GM19467 (cell line): ENCODE measurements at regions not wholly inside any gene's neighbourhood (a gene's known extent, or its start where the extent isn't known, plus 50 kb on each side); places are given as distances from the start of the nearest gene placed in this dataset.

Source experiments
- ATAC-seq: cut with Tn5 transposase; IDR thresholded peaks from one replicate; pipeline ENCODE4 v1.9.1; 2021; ENCODE audit warnings: mild to moderate bottlenecking, moderate library complexity; ENCODE audit not compliant: unreplicated experiment

- ATAC-seq, result no peak
These were observed 53.4 kb downstream of the FOXB1 start for GRCh38 chr15:60057554-60057953.

- ATAC-seq, result no peak
These were observed 55.1 kb downstream of the FOXB1 start for GRCh38 chr15:60059186-60059585.

DNA sequence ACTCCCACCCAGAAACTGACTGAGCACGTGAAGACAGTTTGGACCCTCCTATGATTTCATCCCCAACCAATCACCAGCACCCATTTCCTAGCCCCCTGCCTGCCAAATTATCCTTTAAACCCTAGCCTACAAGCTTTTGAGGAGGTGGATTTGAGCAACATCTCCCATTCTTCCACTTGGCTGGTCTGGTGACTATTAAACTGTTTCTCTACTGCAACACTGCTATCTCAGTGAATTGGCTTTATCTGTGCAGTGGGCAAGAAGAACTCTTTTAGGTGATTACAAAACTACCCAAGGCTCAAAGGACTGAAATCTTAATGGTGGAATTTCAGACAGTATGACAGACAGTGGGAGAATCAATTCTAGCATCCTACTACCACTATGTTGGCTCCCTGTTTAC, 57.6 kb downstream of the FOXB1 start:
- ATAC-seq, result no peak

- no peak for ATAC-seq
These were observed 58.7 kb downstream of the FOXB1 start for GRCh38 chr15:60062826-60063225.

DNA sequence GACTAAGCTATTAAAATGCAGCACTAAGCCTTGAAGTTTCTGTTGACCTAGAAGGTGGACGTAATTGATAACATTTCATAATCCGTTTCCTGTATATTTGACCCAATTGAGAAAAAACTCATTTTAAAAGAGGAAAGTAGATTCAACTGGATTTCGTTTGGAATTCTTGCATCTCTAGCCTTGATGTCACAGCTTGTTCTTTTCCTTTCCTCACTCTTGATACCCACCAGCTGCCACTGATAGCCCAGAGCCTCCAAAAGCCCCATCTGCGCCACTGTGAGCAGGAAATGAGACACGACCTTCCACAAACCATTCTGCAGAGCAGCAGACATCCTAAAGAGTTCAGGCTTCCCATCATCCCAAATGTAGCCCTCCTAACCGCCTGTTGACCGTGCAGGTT, 61.8 kb downstream of the FOXB1 start:
- no peak for ATAC-seq

DNA sequence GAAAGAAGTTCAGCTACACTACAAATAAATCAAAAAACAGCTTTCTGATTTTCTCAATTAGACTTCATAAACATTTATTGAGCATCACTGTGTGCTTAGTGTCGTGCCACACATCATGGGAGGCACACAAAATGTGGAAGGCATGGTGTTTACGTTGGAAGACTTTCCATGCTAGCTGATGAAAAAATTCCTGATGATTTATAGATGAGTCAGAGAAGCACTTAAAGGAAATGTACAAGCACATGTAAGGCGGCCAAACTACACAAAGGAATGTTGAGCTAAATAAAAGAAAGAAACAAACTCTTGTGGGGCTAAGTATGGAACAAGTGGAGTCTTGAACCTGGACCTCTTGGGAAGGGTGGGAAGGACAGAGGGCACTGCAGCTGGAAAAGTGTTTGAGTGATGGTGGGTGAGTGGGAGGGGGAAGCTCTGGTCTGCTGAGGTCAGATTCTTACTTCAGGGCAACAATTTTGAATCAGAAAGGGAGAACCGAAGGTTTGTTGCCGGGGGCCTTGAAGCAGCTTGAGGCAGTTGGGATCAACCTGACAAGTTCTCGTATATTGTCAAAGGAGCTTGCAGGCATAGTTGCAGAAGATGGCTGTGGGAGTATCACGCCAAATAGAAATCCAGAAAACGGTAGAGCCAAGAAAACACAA, 66.9 kb downstream of the FOXB1 start:
- no peak for ATAC-seq

DNA sequence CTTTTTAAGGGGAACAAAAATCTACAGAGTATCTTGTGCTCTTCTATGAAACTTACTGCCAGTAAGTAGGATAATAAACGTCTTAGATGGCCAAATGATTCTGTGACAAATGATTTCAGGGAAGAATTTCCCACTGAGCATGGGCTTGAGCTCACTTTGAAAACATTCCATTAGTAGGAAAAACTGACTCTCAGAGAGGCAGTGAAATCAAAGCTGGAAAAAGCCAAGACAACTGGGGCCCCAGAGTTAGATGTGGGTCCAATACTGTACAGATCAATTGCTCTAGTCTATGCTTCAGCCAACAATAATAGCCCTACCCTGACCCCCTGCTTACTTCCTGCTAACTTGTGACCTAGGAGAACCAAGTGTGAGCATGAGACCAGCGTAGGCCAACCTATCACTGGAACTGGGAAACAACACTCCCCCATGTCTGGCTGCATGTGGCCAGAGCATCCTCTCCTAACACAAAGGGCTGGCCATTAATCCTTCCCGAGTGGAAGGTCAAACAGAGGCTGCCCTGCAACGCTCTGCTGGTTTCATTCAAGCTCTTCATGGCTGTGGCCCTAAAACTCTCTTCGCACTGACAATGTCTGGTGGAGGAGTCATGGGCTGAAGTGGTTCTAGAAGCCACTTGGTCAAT, 68.8 kb downstream of the FOXB1 start:
- no peak for ATAC-seq

GRCh38 chr15:60073466-60073840, 69.3 kb downstream of the FOXB1 start:
- no peak for ATAC-seq

- ATAC-seq, result no peak
These were observed 70.2 kb downstream of the FOXB1 start for GRCh38 chr15:60074181-60074885.

- ATAC-seq, result no peak
These were observed 71.9 kb downstream of the FOXB1 start for GRCh38 chr15:60076045-60076444.

DNA sequence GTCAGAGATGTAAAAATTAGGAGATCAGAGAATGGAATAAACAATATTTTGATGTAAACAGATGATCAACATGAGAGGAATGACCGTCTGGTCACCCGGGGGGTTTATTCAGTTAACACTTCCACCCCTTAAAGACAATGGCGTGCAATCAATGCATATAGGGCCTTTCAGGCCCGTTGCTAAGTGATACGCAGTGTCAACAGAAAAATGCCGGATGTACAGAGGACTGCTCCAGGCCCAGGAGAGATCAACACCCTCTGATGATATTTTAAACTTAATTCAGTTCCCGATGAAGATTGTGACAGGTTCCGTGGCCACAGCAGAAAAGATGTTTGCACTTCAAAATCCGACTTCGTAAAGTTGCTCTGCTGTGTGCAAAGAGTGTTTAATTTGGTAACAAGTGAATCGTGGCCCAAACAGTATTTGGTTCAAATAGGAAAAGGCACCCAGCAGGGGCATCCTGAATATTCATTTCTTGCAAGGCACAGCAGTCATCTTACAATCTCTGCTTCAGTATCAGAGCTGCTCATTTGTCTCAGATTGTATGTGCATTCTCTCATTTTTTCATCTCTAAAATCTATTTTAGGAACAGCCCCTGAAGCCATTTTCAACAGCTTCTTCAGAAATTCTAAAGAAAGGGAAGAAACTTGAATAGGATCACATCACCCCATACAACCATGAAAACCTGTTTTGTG, 72.6 kb downstream of the FOXB1 start:
- ATAC-seq, result no peak

- ATAC-seq, result no peak
These were observed 73.7 kb downstream of the FOXB1 start for GRCh38 chr15:60077581-60078359.

DNA sequence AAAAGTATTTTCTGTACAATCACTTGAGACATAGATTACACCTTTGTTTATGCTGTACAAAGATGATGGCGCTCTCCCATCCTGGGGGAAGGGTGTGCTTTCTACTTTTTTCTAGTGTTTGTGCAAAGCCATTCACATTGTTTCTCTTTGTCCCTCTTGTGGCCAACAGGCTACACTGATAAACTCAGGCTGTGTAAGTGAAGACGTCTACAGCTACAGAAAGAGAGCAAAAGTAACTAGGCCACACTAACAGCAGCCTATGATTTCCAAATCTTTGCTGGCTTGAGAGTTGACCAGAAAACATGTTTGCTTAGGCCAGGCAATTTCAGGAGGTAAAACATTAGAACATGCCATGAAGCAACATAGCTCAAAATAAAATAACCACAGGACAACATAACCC, 75.1 kb downstream of the FOXB1 start:
- no peak for ATAC-seq

DNA sequence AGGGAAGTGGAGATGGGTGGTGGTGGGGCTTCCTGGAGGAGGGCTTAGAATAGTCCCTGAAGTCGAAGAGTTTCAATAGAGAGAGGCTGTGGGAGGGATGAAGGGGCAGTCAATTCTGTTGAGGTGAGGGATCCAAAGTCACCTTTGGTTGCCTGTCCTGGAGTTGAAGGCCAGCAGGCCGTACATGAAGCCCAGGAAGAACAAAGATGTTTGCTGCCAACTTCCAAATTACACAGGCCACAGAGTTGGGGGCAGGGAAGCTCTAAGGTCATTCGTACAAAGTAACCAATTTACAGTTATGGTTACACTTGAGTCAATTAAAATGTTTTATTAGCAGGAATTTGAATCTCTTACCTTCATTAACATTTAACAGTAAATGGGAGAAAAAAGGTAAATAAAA, 77.9 kb downstream of the FOXB1 start:
- no peak for ATAC-seq

- ATAC-seq, result no peak
These were observed 79.2 kb downstream of the FOXB1 start for GRCh38 chr15:60083318-60083717.

DNA sequence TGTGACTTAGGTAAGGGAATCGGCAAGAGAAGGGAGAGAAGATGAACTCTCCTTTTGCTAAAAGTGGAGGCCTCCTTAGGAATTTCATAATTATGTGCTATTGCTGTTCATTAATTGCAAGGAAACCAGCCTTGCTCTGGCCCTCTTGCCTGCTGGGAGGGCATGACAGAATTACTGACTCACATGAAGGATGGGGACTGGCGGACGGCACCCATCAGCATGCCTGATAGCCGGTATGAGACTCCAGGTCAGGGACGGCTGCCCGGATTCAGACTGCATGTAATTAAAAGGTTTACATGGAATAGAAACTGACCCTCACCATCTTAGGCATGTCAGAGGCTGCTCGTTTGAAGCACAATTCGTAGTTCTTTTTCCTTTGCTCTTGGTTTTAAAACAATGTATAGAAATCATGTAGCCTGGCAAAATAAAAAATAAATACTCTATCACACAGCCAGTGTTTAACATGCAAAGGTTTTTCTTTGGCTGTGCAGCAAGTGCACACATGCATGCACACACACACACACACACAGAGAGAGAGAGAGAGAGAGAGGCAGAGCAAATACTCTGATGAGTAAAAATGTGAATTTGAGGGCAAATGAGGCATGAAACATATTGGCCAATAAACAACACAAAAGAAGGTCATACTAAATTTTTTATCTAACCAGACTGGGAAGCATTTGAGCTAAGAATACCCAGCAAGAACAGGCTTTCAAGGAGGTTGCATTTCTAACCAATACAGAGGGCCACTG, 82.7 kb downstream of the FOXB1 start:
- no peak for ATAC-seq

GRCh38 chr15:60087561-60087960, 83.5 kb downstream of the FOXB1 start:
- ATAC-seq, result no peak

GRCh38 chr15:60090747-60091146, 86.6 kb downstream of the FOXB1 start:
- no peak for ATAC-seq

- no peak for ATAC-seq
These were observed 87.0 kb downstream of the FOXB1 start for GRCh38 chr15:60091157-60091556.

DNA sequence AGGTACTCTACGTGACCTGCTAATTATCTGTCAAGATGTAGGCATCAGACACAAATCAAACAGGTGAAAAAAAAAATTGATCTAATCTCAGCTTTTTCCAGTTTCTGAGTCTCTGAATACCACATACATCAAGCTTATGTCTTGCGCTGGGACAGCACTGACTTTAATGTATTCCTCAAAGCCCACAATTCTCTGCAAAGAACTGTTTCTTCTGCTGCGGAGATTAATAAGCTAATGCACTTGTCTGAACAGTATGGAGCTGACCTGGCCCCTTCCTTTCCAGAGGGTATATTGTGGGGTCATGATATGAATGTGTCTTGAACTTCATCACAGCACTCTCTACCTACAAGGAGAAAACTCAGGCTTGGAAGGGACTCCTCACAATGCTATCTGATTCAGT, 87.8 kb downstream of the FOXB1 start:
- no peak for ATAC-seq
